Neural cell (in vitro differentiated cells): ENCODE measurements at regions not wholly inside any gene's neighbourhood (a gene's known extent, or its start where the extent isn't known, plus 50 kb on each side); places are given as distances from the start of the nearest gene placed in this dataset.

Source experiments
- H2AFZ ChIP-seq: fragments of 200-600, 300-800 bp; sonication (generic), shearing (Covaris generic); 2 replicates; pipeline ENCODE4 v1.6.0; 2014; ENCODE audit warnings: low read depth, mild to moderate bottlenecking, antibody characterized with exemption, low read length, moderate library complexity
- H3F3A ChIP-seq: fragments of 200-600 bp; shearing (Covaris generic); 2 replicates; pipeline ENCODE4 v1.6.1; 2016; ENCODE audit warnings: mild to moderate bottlenecking, moderate library complexity, mixed read lengths, antibody characterized with exemption, low read length; ENCODE audit not compliant: insufficient read depth, poor library complexity, severe bottlenecking
- H3K27ac ChIP-seq: fragments of 200-600, 300-800 bp; sonication (generic), shearing (Covaris generic); 2 replicates; pipeline ENCODE4 v1.5.1; 2014; ENCODE audit warnings: mild to moderate bottlenecking, low read length, moderate library complexity
- H3K27me3 ChIP-seq: fragments of 300-800, 200-600 bp; sonication (generic), shearing (Covaris generic); 2 replicates; pipeline ENCODE4 v1.6.0; 2014; ENCODE audit warnings: mild to moderate bottlenecking, low read depth, low read length, moderate library complexity; ENCODE audit not compliant: insufficient read depth
- H3K36me3 ChIP-seq: fragments of 300-800, 200-600 bp; sonication (generic), shearing (Covaris generic); 2 replicates; pipeline ENCODE4 v1.5.1; 2014; ENCODE audit warnings: mild to moderate bottlenecking, antibody characterized with exemption, low read length, moderate library complexity; ENCODE audit not compliant: insufficient read depth
- H3K4me2 ChIP-seq: fragments of 300-800, 200-600 bp; sonication (generic), shearing (Covaris generic); 2 replicates; pipeline ENCODE4 v1.6.0; 2014; ENCODE audit warnings: mild to moderate bottlenecking, low read length
- H3K4me3 ChIP-seq: fragments of 300-800, 200-600 bp; sonication (generic), shearing (Covaris generic); 2 replicates; pipeline ENCODE4 v1.5.1; 2014; ENCODE audit warnings: mild to moderate bottlenecking, low read length, moderate library complexity
- H3K79me2 ChIP-seq: fragments of 200-600 bp; shearing (Covaris generic); replicated peaks from 2 replicates; pipeline ENCODE4 v1.6.0; 2014; ENCODE audit warnings: mild to moderate bottlenecking, low read length, moderate library complexity; ENCODE audit not compliant: insufficient read depth
- H3K9ac ChIP-seq: fragments of 300-800, 200-600 bp; sonication (generic), shearing (Covaris generic); 2 replicates; pipeline ENCODE4 v1.6.1; 2016; ENCODE audit warnings: mild to moderate bottlenecking, low read length, mixed read lengths
- H3K9me2 ChIP-seq: fragments of 200-600 bp; shearing (Covaris generic); 2 replicates; pipeline ENCODE4 v1.6.1; 2016; ENCODE audit warnings: mild to moderate bottlenecking, low read length, mixed read lengths; ENCODE audit not compliant: insufficient read depth
- H3K9me3 ChIP-seq: fragments of 200-600, 300-800 bp; sonication (generic), shearing (Covaris generic); 2 replicates; pipeline ENCODE4 v1.6.1; 2016; ENCODE audit warnings: mild to moderate bottlenecking, mixed run types, low read length, moderate library complexity, mixed read lengths
- H4K20me1 ChIP-seq: fragments of 200-600 bp; shearing (Covaris generic); 2 replicates; pipeline ENCODE4 v1.6.1; 2016; ENCODE audit warnings: mild to moderate bottlenecking, mixed run types; ENCODE audit not compliant: insufficient read depth
- EP300 ChIP-seq: fragments of 450-650 bp; conservative IDR thresholded peaks from 2 replicates; pipeline ENCODE4 v1.6.1; 2014; ENCODE audit warnings: antibody characterized with exemption, mild to moderate bottlenecking, moderate library complexity; ENCODE audit not compliant: poor library complexity, severe bottlenecking
- EZH2 ChIP-seq: fragments of 200-600, 300-800 bp; shearing (Covaris generic), sonication (generic); IDR thresholded peaks from 2 replicates; pipeline ENCODE4 v1.6.1; 2014; ENCODE audit warnings: antibody characterized with exemption, low read length, borderline replicate concordance, mild to moderate bottlenecking; ENCODE audit not compliant: insufficient read depth, poor library complexity, severe bottlenecking
- MXI1 ChIP-seq: fragments of 450-650 bp; conservative IDR thresholded peaks from 2 replicates; pipeline ENCODE4 v1.6.1; 2014; ENCODE audit warnings: antibody characterized with exemption, mild to moderate bottlenecking; ENCODE audit not compliant: poor library complexity, severe bottlenecking
- POLR2AphosphoS5 ChIP-seq: IDR thresholded peaks from 2 replicates; pipeline ENCODE4 v1.6.1; 2012
- RAD21 ChIP-seq: fragments of 450-650 bp; conservative IDR thresholded peaks from 2 replicates; pipeline ENCODE4 v1.6.1; 2014; ENCODE audit warnings: antibody characterized with exemption, mild to moderate bottlenecking, moderate library complexity
- SMC3 ChIP-seq: fragments of 450-650 bp; conservative IDR thresholded peaks from 2 replicates; pipeline ENCODE4 v1.6.1; 2014; ENCODE audit warnings: antibody characterized with exemption, mild to moderate bottlenecking, moderate library complexity; ENCODE audit not compliant: poor library complexity
- TAF1 ChIP-seq: IDR thresholded peaks from 2 replicates; pipeline ENCODE4 v1.6.1; 2012; ENCODE audit warnings: low read depth
- TF ChIP-seq, protein P1 (sequence below): IDR thresholded peaks from 2 replicates; pipeline ENCODE4 v1.6.1; 2012; ENCODE audit warnings: borderline replicate concordance
- TF ChIP-seq, protein P2 (sequence below): fragments of 450-650 bp; IDR thresholded peaks from 2 replicates; pipeline ENCODE4 v1.5.1; 2014; ENCODE audit warnings: antibody characterized with exemption, mild to moderate bottlenecking, moderate library complexity; ENCODE audit not compliant: poor library complexity, severe bottlenecking

DNA sequence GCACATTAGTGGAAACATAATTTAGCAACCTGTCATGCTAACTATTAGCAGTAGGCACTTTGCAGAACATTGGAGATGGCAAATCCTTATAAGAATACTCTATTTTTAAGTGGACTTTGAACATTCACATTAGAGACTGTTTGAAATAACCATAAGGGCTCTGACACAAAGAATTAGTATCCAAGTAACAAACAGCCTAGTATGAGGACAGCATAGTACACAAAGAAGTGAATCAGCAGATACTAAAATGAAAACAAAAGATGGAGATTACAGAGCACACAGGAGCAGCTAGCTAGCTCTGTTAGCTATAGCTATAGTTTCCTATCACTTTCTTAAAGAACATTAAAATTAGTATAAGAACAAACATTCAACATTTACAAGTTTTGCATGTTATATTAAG, 256.3 kb upstream of the SPOPL start:
- H3K79me2 ChIP-seq = no peaks in the 10 kb centered on the region
- H3K36me3 ChIP-seq = no peaks in the 10 kb centered on the region
- no peak overlapping the region for H3K4me2 ChIP-seq
- H2AFZ ChIP-seq = no peak overlapping the region
- no peak overlapping the region for H3K4me3 ChIP-seq
- H4K20me1 ChIP-seq = no peaks in the 10 kb centered on the region
- H3K27me3 ChIP-seq = no peaks in the 10 kb centered on the region
- no peaks in the 10 kb centered on the region for H3K9me2 ChIP-seq
- H3K27ac ChIP-seq = no peak overlapping the region
- no peak for TF ChIP-seq MXI1
- no peak for TF ChIP-seq SMC3
- no peaks in the 10 kb centered on the region for H3F3A ChIP-seq
- no peak overlapping the region for H3K9ac ChIP-seq
- no peaks in the 10 kb centered on the region for H3K9me3 ChIP-seq

DNA sequence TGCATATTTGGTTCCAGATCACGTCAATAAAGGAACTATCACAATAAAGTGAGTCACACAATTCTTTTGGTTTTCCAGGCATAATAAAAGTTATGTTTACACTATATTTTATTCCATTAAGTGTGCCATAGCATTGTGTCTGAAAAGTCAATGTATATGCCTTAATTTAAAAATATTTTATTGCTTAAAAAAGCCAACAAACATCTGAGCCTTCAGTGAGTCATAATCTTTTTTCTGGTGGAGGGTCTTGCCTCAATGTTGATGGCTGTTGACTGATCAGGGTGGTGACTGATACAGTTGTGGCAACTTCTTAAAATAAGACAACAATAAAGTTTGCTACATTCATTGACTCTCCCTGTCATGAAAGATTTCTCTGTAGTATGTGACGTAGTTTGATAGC, 254.3 kb upstream of the SPOPL start:
- H3K27ac ChIP-seq = no peak overlapping the region
- no peak overlapping the region for H3K4me3 ChIP-seq
- no peaks in the 10 kb centered on the region for H3K9me3 ChIP-seq
- H3K9ac ChIP-seq = no peak overlapping the region
- H2AFZ ChIP-seq = no peak overlapping the region
- no peaks in the 10 kb centered on the region for H3K79me2 ChIP-seq
- H3K9me2 ChIP-seq = no peaks in the 10 kb centered on the region
- no peaks in the 10 kb centered on the region for H3K27me3 ChIP-seq
- TF ChIP-seq, protein P1, sequence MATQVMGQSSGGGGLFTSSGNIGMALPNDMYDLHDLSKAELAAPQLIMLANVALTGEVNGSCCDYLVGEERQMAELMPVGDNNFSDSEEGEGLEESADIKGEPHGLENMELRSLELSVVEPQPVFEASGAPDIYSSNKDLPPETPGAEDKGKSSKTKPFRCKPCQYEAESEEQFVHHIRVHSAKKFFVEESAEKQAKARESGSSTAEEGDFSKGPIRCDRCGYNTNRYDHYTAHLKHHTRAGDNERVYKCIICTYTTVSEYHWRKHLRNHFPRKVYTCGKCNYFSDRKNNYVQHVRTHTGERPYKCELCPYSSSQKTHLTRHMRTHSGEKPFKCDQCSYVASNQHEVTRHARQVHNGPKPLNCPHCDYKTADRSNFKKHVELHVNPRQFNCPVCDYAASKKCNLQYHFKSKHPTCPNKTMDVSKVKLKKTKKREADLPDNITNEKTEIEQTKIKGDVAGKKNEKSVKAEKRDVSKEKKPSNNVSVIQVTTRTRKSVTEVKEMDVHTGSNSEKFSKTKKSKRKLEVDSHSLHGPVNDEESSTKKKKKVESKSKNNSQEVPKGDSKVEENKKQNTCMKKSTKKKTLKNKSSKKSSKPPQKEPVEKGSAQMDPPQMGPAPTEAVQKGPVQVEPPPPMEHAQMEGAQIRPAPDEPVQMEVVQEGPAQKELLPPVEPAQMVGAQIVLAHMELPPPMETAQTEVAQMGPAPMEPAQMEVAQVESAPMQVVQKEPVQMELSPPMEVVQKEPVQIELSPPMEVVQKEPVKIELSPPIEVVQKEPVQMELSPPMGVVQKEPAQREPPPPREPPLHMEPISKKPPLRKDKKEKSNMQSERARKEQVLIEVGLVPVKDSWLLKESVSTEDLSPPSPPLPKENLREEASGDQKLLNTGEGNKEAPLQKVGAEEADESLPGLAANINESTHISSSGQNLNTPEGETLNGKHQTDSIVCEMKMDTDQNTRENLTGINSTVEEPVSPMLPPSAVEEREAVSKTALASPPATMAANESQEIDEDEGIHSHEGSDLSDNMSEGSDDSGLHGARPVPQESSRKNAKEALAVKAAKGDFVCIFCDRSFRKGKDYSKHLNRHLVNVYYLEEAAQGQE = no peak
- TF ChIP-seq EP300 (no peak), MXI1 (no peak), TAF1 (no peak), EZH2 (no peak), SMC3 (no peak), POLR2AphosphoS5 (no peak), RAD21 (no peak)
- TF ChIP-seq, protein P2, sequence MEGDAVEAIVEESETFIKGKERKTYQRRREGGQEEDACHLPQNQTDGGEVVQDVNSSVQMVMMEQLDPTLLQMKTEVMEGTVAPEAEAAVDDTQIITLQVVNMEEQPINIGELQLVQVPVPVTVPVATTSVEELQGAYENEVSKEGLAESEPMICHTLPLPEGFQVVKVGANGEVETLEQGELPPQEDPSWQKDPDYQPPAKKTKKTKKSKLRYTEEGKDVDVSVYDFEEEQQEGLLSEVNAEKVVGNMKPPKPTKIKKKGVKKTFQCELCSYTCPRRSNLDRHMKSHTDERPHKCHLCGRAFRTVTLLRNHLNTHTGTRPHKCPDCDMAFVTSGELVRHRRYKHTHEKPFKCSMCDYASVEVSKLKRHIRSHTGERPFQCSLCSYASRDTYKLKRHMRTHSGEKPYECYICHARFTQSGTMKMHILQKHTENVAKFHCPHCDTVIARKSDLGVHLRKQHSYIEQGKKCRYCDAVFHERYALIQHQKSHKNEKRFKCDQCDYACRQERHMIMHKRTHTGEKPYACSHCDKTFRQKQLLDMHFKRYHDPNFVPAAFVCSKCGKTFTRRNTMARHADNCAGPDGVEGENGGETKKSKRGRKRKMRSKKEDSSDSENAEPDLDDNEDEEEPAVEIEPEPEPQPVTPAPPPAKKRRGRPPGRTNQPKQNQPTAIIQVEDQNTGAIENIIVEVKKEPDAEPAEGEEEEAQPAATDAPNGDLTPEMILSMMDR = no peak
- no peak overlapping the region for H3K4me2 ChIP-seq
- no peaks in the 10 kb centered on the region for H3F3A ChIP-seq
- no peaks in the 10 kb centered on the region for H4K20me1 ChIP-seq
- no peaks in the 10 kb centered on the region for H3K36me3 ChIP-seq

DNA sequence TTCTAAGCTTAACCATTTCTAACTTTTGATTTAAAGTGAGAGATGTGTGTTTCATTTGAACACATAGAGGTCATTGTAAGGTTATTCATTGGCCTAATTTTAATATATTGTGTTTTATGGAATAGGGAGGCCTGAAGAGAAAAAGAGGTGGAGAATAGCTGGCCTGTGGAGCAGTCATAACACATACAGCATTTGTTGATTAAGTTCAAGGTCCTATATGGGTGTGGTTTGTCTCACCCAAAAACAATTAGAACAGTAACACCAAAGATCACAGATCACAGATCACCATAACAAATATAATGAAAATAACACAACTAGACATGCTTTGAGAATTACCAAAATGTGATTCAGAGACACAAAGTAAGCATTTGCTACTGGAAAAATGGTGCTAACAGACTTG, 252.4 kb upstream of the SPOPL start:
- no peak overlapping the region for H3K4me3 ChIP-seq
- no peak overlapping the region for H3K4me2 ChIP-seq
- H3K27me3 ChIP-seq = no peaks in the 10 kb centered on the region
- no peaks in the 10 kb centered on the region for H3K36me3 ChIP-seq
- no peak overlapping the region for H2AFZ ChIP-seq
- H4K20me1 ChIP-seq = no peaks in the 10 kb centered on the region
- H3F3A ChIP-seq = no peaks in the 10 kb centered on the region
- no peak overlapping the region for H3K27ac ChIP-seq
- no peaks in the 10 kb centered on the region for H3K9me2 ChIP-seq
- H3K79me2 ChIP-seq = no peaks in the 10 kb centered on the region
- no peaks in the 10 kb centered on the region for H3K9me3 ChIP-seq
- TF ChIP-seq TAF1 (no peak), SMC3 (no peak), EP300 (no peak), MXI1 (no peak), RAD21 (no peak), EZH2 (no peak), POLR2AphosphoS5 (no peak)
- TF ChIP-seq, protein P2 = no peak
- TF ChIP-seq, protein P1 = no peak
- no peak overlapping the region for H3K9ac ChIP-seq
